H9 (cell line): ENCODE measurements at regions not wholly inside any gene's neighbourhood (a gene's known extent, or its start where the extent isn't known, plus 50 kb on each side); places are given as distances from the start of the nearest gene placed in this dataset.

Experiments used
- DNase-seq: peaks from one replicate; pipeline ENCODE4 v3.0.0-alpha.2; 2017
- H2AFZ ChIP-seq: one replicate; pipeline ENCODE4 v1.6.1; 2013; ENCODE audit warnings: mild to moderate bottlenecking, low read length, control low read depth, moderate library complexity
- H2AK5ac ChIP-seq: 2 replicates; pipeline ENCODE4 v1.6.1; 2013; ENCODE audit warnings: low read length, control low read depth, mixed read lengths; ENCODE audit not compliant: insufficient read length
- H2BK120ac ChIP-seq: one replicate; pipeline ENCODE4 v1.6.1; 2013; ENCODE audit warnings: low read depth, mild to moderate bottlenecking, low read length, control low read depth, inconsistent platforms; ENCODE audit not compliant: poor library complexity, severe bottlenecking
- H2BK12ac ChIP-seq: 2 replicates; pipeline ENCODE4 v1.6.1; 2013; ENCODE audit warnings: low read length, control low read depth, mixed read lengths, low read depth; ENCODE audit not compliant: insufficient read length
- H2BK15ac ChIP-seq: 2 replicates; pipeline ENCODE4 v1.6.1; 2013; ENCODE audit warnings: low read depth, low read length, control low read depth
- H2BK20ac ChIP-seq: one replicate; pipeline ENCODE4 v1.6.1; 2013; ENCODE audit warnings: low read depth, mild to moderate bottlenecking, low read length, control low read depth, inconsistent platforms; ENCODE audit not compliant: poor library complexity, severe bottlenecking
- H2BK5ac ChIP-seq: 2 replicates; pipeline ENCODE4 v1.6.1; 2013; ENCODE audit warnings: low read length, control low read depth, mixed read lengths; ENCODE audit not compliant: insufficient read length
- H3K14ac ChIP-seq: 2 replicates; pipeline ENCODE4 v1.6.1; 2013; ENCODE audit warnings: low read length, control low read depth; ENCODE audit not compliant: insufficient read depth
- H3K18ac ChIP-seq: 2 replicates; pipeline ENCODE4 v1.6.1; 2013; ENCODE audit warnings: low read depth, mild to moderate bottlenecking, mixed read lengths, low read length, control low read depth; ENCODE audit not compliant: insufficient read length
- H3K23ac ChIP-seq: 2 replicates; pipeline ENCODE4 v1.6.1; 2013; ENCODE audit warnings: low read length, control low read depth, mixed read lengths, low read depth; ENCODE audit not compliant: insufficient read length
- H3K23me2 ChIP-seq: 2 replicates; pipeline ENCODE4 v1.6.1; 2013; ENCODE audit warnings: low read depth, mild to moderate bottlenecking, mixed read lengths, low read length, control low read depth; ENCODE audit not compliant: insufficient read length, poor library complexity, severe bottlenecking
- H3K27ac ChIP-seq: 2 replicates; pipeline ENCODE4 v1.5.1; 2013; ENCODE audit warnings: low read length, control low read depth, mixed read lengths, low read depth; ENCODE audit not compliant: insufficient read length
- H3K27me3 ChIP-seq: 2 replicates; pipeline ENCODE4 v1.6.1; 2013; ENCODE audit warnings: low read length, control low read depth, inconsistent platforms; ENCODE audit not compliant: insufficient read depth
- H3K4ac ChIP-seq: 2 replicates; pipeline ENCODE4 v1.6.1; 2013; ENCODE audit warnings: low read depth, mild to moderate bottlenecking, control low read depth, inconsistent platforms, low read length, moderate library complexity
- H3K4me1 ChIP-seq: 2 replicates; pipeline ENCODE4 v1.6.1; 2013; ENCODE audit warnings: low read length, control low read depth, inconsistent platforms; ENCODE audit not compliant: insufficient read depth
- H3K4me2 ChIP-seq: 2 replicates; pipeline ENCODE4 v1.6.1; 2013; ENCODE audit warnings: low read length, control low read depth, mixed read lengths; ENCODE audit not compliant: insufficient read length, insufficient read depth
- H3K56ac ChIP-seq: 2 replicates; pipeline ENCODE4 v1.6.1; 2013; ENCODE audit warnings: low read depth, mild to moderate bottlenecking, mixed read lengths, low read length, control low read depth; ENCODE audit not compliant: insufficient read length
- H3K79me1 ChIP-seq: 2 replicates; pipeline ENCODE4 v1.6.1; 2013; ENCODE audit warnings: low read depth, mild to moderate bottlenecking, moderate library complexity, low read length, control low read depth, inconsistent platforms; ENCODE audit not compliant: insufficient read depth, poor library complexity, severe bottlenecking
- H3K79me2 ChIP-seq: 2 replicates; pipeline ENCODE4 v1.6.1; 2013; ENCODE audit warnings: low read length, control low read depth, inconsistent platforms; ENCODE audit not compliant: insufficient read depth
- H3K9ac ChIP-seq: 2 replicates; pipeline ENCODE4 v1.6.1; 2013; ENCODE audit warnings: low read length, control low read depth, mixed read lengths; ENCODE audit not compliant: insufficient read length; ENCODE audit errors: extremely low read depth
- H3K9me3 ChIP-seq: one replicate; pipeline ENCODE4 v1.6.1; 2013; ENCODE audit warnings: low read depth, low read length, inconsistent platforms; ENCODE audit not compliant: control insufficient read depth
- H3T11ph ChIP-seq: one replicate; pipeline ENCODE4 v1.6.1; 2013; ENCODE audit warnings: mild to moderate bottlenecking, low read length, control low read depth, inconsistent platforms
- H4K20me1 ChIP-seq: one replicate; pipeline ENCODE4 v1.6.1; 2013; ENCODE audit not compliant: control insufficient read depth, insufficient read length, insufficient read depth
- H4K5ac ChIP-seq: 2 replicates; pipeline ENCODE4 v1.6.1; 2013; ENCODE audit warnings: low read depth, mild to moderate bottlenecking, mixed read lengths, low read length, control low read depth; ENCODE audit not compliant: insufficient read length
- H4K8ac ChIP-seq: replicated peaks from 2 replicates; pipeline ENCODE4 v1.6.1; 2013; ENCODE audit warnings: low read length, control low read depth, mixed read lengths, low read depth; ENCODE audit not compliant: insufficient read length
- H4K91ac ChIP-seq: 2 replicates; pipeline ENCODE4 v1.6.1; 2013; ENCODE audit warnings: low read depth, mild to moderate bottlenecking, moderate library complexity, mixed read lengths, low read length, control low read depth; ENCODE audit not compliant: insufficient read length
- H3K27ac Mint-ChIP-seq, 3 experiments: 2 replicates in 2 of 3; 3 replicates in 1 of 3; pipeline ENCODE4 v1.8.0; 2020 to 2021; ENCODE audit warnings: mixed read lengths in 3 of 3, mild to moderate bottlenecking in 1 of 3, moderate library complexity in 1 of 3
- H3K27me3 Mint-ChIP-seq: 2 replicates; pipeline ENCODE4 v1.8.0; 2021; ENCODE audit warnings: low read depth, mild to moderate bottlenecking, moderate library complexity, mixed read lengths
- H3K36me3 Mint-ChIP-seq, 3 experiments: 2 replicates in 2 of 3; 3 replicates in 1 of 3; pipeline ENCODE4 v1.8.0; 2020 to 2021; ENCODE audit warnings: low read depth in 3 of 3, mixed read lengths in 3 of 3; ENCODE audit not compliant: insufficient read depth in 1 of 3
- H3K4me1 Mint-ChIP-seq, 2 experiments: 2 replicates each; pipeline ENCODE4 v1.8.0; 2020; ENCODE audit warnings: mixed read lengths in 2 of 2
- H3K4me3 Mint-ChIP-seq, 2 experiments: 2 replicates in 1 of 2; 3 replicates in 1 of 2; pipeline ENCODE4 v1.8.0; 2020 to 2021; ENCODE audit warnings: mild to moderate bottlenecking in 2 of 2, mixed read lengths in 2 of 2, moderate library complexity in 1 of 2
- H3K9me3 Mint-ChIP-seq, 2 experiments: 2 replicates in 1 of 2; 3 replicates in 1 of 2; pipeline ENCODE4 v1.8.0; 2020; ENCODE audit warnings: mild to moderate bottlenecking in 2 of 2, mixed read lengths in 2 of 2, moderate library complexity in 1 of 2
- CTCF ChIP-seq: fragments of 200-600 bp; sonication (generic); conservative IDR thresholded peaks from 3 replicates; pipeline ENCODE4 v1.8.0; 2021; ENCODE audit warnings: antibody characterized with exemption, mild to moderate bottlenecking

GRCh38 chr2:82237994-82238662 is 1933.6 kb upstream of the LRRTM1 start:
- no peaks in the 10 kb centered on the region for H3K9me3 ChIP-seq
- no peaks in the 10 kb centered on the region for H3K4me1 Mint-ChIP-seq

More at GRCh38 chr2:82237994-82238662, 1933.6 kb upstream of the LRRTM1 start:
- no peaks in the 10 kb centered on the region for H3K27me3 Mint-ChIP-seq
- H3K56ac ChIP-seq, result no peak overlapping the region
- peaks cover 0 to 6% (median 2%) of the 10 kb centered on the region in 3 experiments; a peak in 1 of 7 replicates for H3K36me3 Mint-ChIP-seq
- no peak overlapping the region for H3K9ac ChIP-seq
- H3K27ac Mint-ChIP-seq, result no peak overlapping the region
- H3K79me1 ChIP-seq, result no peaks in the 10 kb centered on the region
- H2BK12ac ChIP-seq, result no peak overlapping the region
- H4K8ac ChIP-seq, result no peak overlapping the region
- no peaks in the 10 kb centered on the region for H3K4me1 ChIP-seq
- no peak overlapping the region for H3K23ac ChIP-seq
- no peak overlapping the region for H2BK5ac ChIP-seq
- no peak overlapping the region for H2BK15ac ChIP-seq
- no peaks in the 10 kb centered on the region for H4K20me1 ChIP-seq
- no peak overlapping the region for H2AFZ ChIP-seq
- DNase-seq, result no peak
- TF ChIP-seq CTCF, result no peak
- H3K27me3 ChIP-seq, result no peaks in the 10 kb centered on the region
- H3T11ph ChIP-seq, result no peak overlapping the region
- no peak overlapping the region for H2BK20ac ChIP-seq
- H2AK5ac ChIP-seq, result no peak overlapping the region
- H3K27ac ChIP-seq, result no peak overlapping the region
- H3K4me2 ChIP-seq, result no peak overlapping the region
- H3K4me3 Mint-ChIP-seq, result no peak overlapping the region
- peaks cover 7 to 12% of the 10 kb centered on the region in 2 experiments; a peak in 4 of 5 replicates for H3K9me3 Mint-ChIP-seq
- no peak overlapping the region for H3K14ac ChIP-seq
- H4K91ac ChIP-seq, result no peak overlapping the region
- no peak overlapping the region for H3K4ac ChIP-seq
- no peak overlapping the region for H3K18ac ChIP-seq
- no peaks in the 10 kb centered on the region for H3K79me2 ChIP-seq
- no peak overlapping the region for H2BK120ac ChIP-seq
- H4K5ac ChIP-seq, result no peak overlapping the region
- H3K23me2 ChIP-seq, result no peaks in the 10 kb centered on the region
